ENCODE measurements at regions not wholly inside any gene's neighbourhood (a gene's known extent, or its start where the extent isn't known, plus 50 kb on each side); places are given as distances from the start of the nearest gene placed in this dataset.

DNA sequence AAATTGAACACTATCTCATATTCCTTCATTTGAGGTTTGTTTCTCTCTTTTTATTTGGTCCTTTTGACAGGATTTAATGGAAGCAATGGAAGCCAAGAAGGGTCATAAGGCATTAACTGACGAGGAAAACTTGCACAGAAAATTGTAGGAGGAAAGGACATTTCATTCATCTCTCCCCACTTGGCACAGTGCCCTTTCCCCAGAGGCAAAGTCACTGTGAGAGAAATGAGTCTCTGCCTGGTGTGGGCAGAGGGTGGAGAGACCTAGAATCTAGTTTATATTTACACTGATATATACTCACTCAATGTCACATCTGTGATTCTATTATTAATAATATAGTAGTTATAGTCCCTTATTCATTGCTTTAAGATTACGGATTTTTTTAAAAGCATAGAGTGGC, 324.6 kb upstream of the IL12A start:
- no peaks in the 10 kb centered on the region for H3K9me2 ChIP-seq (ENCODE audit: insufficient read depth, low read length)
- no TSS peak for BruUV-seq (replicated peaks)
- ChIA-PET POLR2A (interaction anchor here (0.9 kb wide), 1 partner anchor 18 kb away, joined by 3 read pairs; no protein-coding TSS in a partner anchor), CTCF (ENCODE audit: unreplicated experiment) (no interaction called here)
- no peaks in the 10 kb centered on the region for H3K79me2 ChIP-seq (ENCODE audit: insufficient read depth, low read depth, low read length)
- no peak overlapping the region for H3K4me3 ChIP-seq (ENCODE audit: low read depth, low read length, poor library complexity, severe bottlenecking)
- intact Hi-C loops (cut with micrococcal nuclease; ENCODE audit: unreplicated experiment), result no loop called here
- no peaks in the 10 kb centered on the region for H3K9me3 ChIP-seq (ENCODE audit: low read length)
- H3K4me2 ChIP-seq (ENCODE audit: low read length), result no peak overlapping the region
- TF ChIP-seq EZH2phosphoT487 (IDR thresholded peaks at IDR 0.05; ENCODE audit: borderline replicate concordance, low read depth, low read length), result no peak
- TF ChIP-seq, protein P1, sequence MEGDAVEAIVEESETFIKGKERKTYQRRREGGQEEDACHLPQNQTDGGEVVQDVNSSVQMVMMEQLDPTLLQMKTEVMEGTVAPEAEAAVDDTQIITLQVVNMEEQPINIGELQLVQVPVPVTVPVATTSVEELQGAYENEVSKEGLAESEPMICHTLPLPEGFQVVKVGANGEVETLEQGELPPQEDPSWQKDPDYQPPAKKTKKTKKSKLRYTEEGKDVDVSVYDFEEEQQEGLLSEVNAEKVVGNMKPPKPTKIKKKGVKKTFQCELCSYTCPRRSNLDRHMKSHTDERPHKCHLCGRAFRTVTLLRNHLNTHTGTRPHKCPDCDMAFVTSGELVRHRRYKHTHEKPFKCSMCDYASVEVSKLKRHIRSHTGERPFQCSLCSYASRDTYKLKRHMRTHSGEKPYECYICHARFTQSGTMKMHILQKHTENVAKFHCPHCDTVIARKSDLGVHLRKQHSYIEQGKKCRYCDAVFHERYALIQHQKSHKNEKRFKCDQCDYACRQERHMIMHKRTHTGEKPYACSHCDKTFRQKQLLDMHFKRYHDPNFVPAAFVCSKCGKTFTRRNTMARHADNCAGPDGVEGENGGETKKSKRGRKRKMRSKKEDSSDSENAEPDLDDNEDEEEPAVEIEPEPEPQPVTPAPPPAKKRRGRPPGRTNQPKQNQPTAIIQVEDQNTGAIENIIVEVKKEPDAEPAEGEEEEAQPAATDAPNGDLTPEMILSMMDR (conservative IDR thresholded peaks at IDR 0.05; ENCODE audit: low read length), result no peak
- H3K36me3 ChIP-seq (ENCODE audit: insufficient read depth, low read length), result no peaks in the 10 kb centered on the region
- no peak overlapping the region for H3K27ac ChIP-seq (ENCODE audit: low read depth, low read length, poor library complexity, severe bottlenecking)
- no peak for DNase-seq (ENCODE audit: low spot score)
- H4K20me1 ChIP-seq (ENCODE audit: insufficient read depth, low read length), result no peaks in the 10 kb centered on the region
- no peak overlapping the region for H2AFZ ChIP-seq (ENCODE audit: low read length)
- no peaks in the 10 kb centered on the region for H3K4me1 ChIP-seq (ENCODE audit: insufficient read depth, low read length, poor library complexity, severe bottlenecking)

DNA sequence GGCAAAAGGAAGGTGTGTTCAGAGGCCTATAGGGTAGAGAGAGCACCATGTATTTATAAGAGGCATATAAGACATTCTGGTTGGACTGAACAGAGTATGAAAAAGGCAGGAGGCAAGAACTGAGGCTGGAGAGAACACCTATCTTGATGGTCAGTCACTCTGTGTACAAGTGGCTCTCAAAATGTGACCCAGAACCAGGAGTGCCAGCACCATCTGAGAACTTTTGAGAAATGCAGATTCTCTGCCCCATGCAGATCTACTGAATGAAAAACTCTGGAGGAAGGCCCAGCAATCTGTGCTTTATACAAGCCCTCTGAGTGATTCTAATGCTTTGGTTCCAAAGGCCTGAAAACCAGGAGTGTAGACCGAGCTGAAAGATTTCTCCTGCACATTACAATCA, 324.0 kb upstream of the IL12A start:
- H3K36me3 ChIP-seq (ENCODE audit: insufficient read depth, low read length), result no peaks in the 10 kb centered on the region
- TF ChIP-seq EZH2phosphoT487 (IDR thresholded peaks at IDR 0.05; ENCODE audit: borderline replicate concordance, low read depth, low read length), result no peak
- TF ChIP-seq, protein P1 (conservative IDR thresholded peaks at IDR 0.05; ENCODE audit: low read length), result no peak
- no peaks in the 10 kb centered on the region for H3K9me2 ChIP-seq (ENCODE audit: insufficient read depth, low read length)
- intact Hi-C loops (cut with micrococcal nuclease; ENCODE audit: unreplicated experiment), result no loop called here
- no peaks in the 10 kb centered on the region for H3K4me1 ChIP-seq (ENCODE audit: insufficient read depth, low read length, poor library complexity, severe bottlenecking)
- H3K79me2 ChIP-seq (ENCODE audit: insufficient read depth, low read depth, low read length), result no peaks in the 10 kb centered on the region
- ChIA-PET POLR2A (no interaction called here), CTCF (ENCODE audit: unreplicated experiment) (no interaction called here)
- H3K27ac ChIP-seq (ENCODE audit: low read depth, low read length, poor library complexity, severe bottlenecking), result no peak overlapping the region
- H2AFZ ChIP-seq (ENCODE audit: low read length), result no peak overlapping the region
- no peaks in the 10 kb centered on the region for H3K9me3 ChIP-seq (ENCODE audit: low read length)
- no peaks in the 10 kb centered on the region for H4K20me1 ChIP-seq (ENCODE audit: insufficient read depth, low read length)
- no peak for DNase-seq (ENCODE audit: low spot score)
- H3K4me2 ChIP-seq (ENCODE audit: low read length), result no peak overlapping the region
- no TSS peak for BruUV-seq (replicated peaks)
- no peak overlapping the region for H3K4me3 ChIP-seq (ENCODE audit: low read depth, low read length, poor library complexity, severe bottlenecking)

DNA sequence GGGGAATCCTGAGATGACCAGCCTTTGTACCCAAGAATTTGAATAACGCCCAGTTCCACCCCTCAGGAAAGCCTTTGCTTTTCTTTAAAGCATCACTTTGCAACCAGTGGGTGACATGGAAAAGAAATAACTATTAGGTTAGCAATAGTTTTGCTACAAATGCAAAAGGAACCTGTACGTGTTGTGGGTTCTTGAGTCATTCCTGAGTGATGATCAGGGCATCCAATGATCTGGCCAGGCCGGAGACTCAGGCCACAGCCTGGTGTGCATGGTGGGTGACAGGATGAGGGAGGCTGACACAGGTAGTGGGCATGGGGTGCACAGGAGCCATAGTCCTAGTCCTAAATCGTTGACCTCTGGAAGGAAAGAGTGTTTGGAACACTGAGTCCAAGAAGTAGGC, 321.4 kb upstream of the IL12A start:
- no peak overlapping the region for H2AFZ ChIP-seq (ENCODE audit: low read length)
- no peak overlapping the region for H3K4me3 ChIP-seq (ENCODE audit: low read depth, low read length, poor library complexity, severe bottlenecking)
- no peaks in the 10 kb centered on the region for H3K36me3 ChIP-seq (ENCODE audit: insufficient read depth, low read length)
- BruUV-seq (replicated peaks), result no TSS peak
- intact Hi-C loops (cut with micrococcal nuclease; ENCODE audit: unreplicated experiment), result no loop called here
- no peaks in the 10 kb centered on the region for H4K20me1 ChIP-seq (ENCODE audit: insufficient read depth, low read length)
- ChIA-PET CTCF (ENCODE audit: unreplicated experiment) (no interaction called here), POLR2A (interaction anchor here (0.6 kb wide), 1 partner anchor 109 kb away, joined by 4 read pairs; no protein-coding TSS in a partner anchor)
- H3K9me2 ChIP-seq (ENCODE audit: insufficient read depth, low read length), result no peaks in the 10 kb centered on the region
- no peaks in the 10 kb centered on the region for H3K9me3 ChIP-seq (ENCODE audit: low read length)
- DNase-seq (ENCODE audit: low spot score), result no peak
- no peak overlapping the region for H3K4me2 ChIP-seq (ENCODE audit: low read length)
- TF ChIP-seq, protein P1 (conservative IDR thresholded peaks at IDR 0.05; ENCODE audit: low read length), result no peak
- TF ChIP-seq EZH2phosphoT487 (IDR thresholded peaks at IDR 0.05; ENCODE audit: borderline replicate concordance, low read depth, low read length), result no peak
- no peaks in the 10 kb centered on the region for H3K4me1 ChIP-seq (ENCODE audit: insufficient read depth, low read length, poor library complexity, severe bottlenecking)
- H3K27ac ChIP-seq (ENCODE audit: low read depth, low read length, poor library complexity, severe bottlenecking), result no peak overlapping the region
- H3K79me2 ChIP-seq (ENCODE audit: insufficient read depth, low read depth, low read length), result no peaks in the 10 kb centered on the region

All from OCI-LY7 (cell line).